ENCODE measurements at regions not wholly inside any gene's neighbourhood (a gene's known extent, or its start where the extent isn't known, plus 50 kb on each side); places are given as distances from the start of the nearest gene placed in this dataset.
A peak's percentile ranks its signal among the peaks of the same experiment; 100 is the strongest.

- peaks cover 26 to 45% of the 10 kb centered on the region in 2 donors for H3K27me3 Mint-ChIP-seq
- no peak overlapping the region for H3K27ac Mint-ChIP-seq
- H3K4me1 Mint-ChIP-seq (ENCODE audit: low read depth in 2 of 2), result peaks cover 3 to 7% of the 10 kb centered on the region in 2 donors
- ATAC-seq (no peak), DNase-seq (ENCODE audit: low spot score) (no peak)
- no peaks in the 10 kb centered on the region for H3K36me3 Mint-ChIP-seq
- H3K4me3 Mint-ChIP-seq, result no peak overlapping the region
- H3K9me3 Mint-ChIP-seq, result no peaks in the 10 kb centered on the region
These were observed 99.9 kb upstream of the NABP1 start for GRCh38 chr2:191578031-191578430.

- no peak for DNase-seq (ENCODE audit: low spot score)
- H3K4me1 Mint-ChIP-seq (ENCODE audit: low read depth in 2 of 2), result no peaks in the 10 kb centered on the region
- H3K36me3 Mint-ChIP-seq, result no peaks in the 10 kb centered on the region
- no peak for ATAC-seq
- no peaks in the 10 kb centered on the region for H3K9me3 Mint-ChIP-seq
- no peak overlapping the region for H3K27ac Mint-ChIP-seq
- H3K4me3 Mint-ChIP-seq, result no peak overlapping the region
- H3K27me3 Mint-ChIP-seq, result peaks cover 20 to 32% of the 10 kb centered on the region in 2 donors
These were observed 97.4 kb upstream of the NABP1 start for GRCh38 chr2:191580581-191580980.

- Mint-ChIP-seq H3K4me1 (ENCODE audit: low read depth in 2 of 2) (no peaks in the 10 kb centered on the region), H3K4me3 (no peak overlapping the region), H3K9me3 (no peaks in the 10 kb centered on the region), H3K27ac (no peak overlapping the region), H3K36me3 (no peaks in the 10 kb centered on the region), H3K27me3 (peaks cover 20 to 32% of the 10 kb centered on the region in 2 donors)
- no peak for ATAC-seq
- DNase-seq (ENCODE audit: low spot score), result no peak
These were observed 96.9 kb upstream of the NABP1 start for GRCh38 chr2:191581003-191581402.

GRCh38 chr2:191582355-191582754 lies 95.6 kb upstream of the NABP1 start:
- H3K27ac Mint-ChIP-seq, result peak overlapping the region in 1 of 2 donors; percentile 24
- H3K4me1 Mint-ChIP-seq (ENCODE audit: low read depth in 2 of 2), result no peaks in the 10 kb centered on the region
- DNase-seq (ENCODE audit: low spot score) (no peak), ATAC-seq (no peak)
- H3K4me3 Mint-ChIP-seq, result no peak overlapping the region
- no peaks in the 10 kb centered on the region for H3K36me3 Mint-ChIP-seq
- peaks cover 16 to 20% of the 10 kb centered on the region in 2 donors for H3K27me3 Mint-ChIP-seq
- H3K9me3 Mint-ChIP-seq, result no peaks in the 10 kb centered on the region

- H3K27ac Mint-ChIP-seq, result no peak overlapping the region
- no peak for ATAC-seq
- H3K36me3 Mint-ChIP-seq, result no peaks in the 10 kb centered on the region
- no peak overlapping the region for H3K4me3 Mint-ChIP-seq
- no peaks in the 10 kb centered on the region for H3K4me1 Mint-ChIP-seq (ENCODE audit: low read depth in 2 of 2)
- DNase-seq (ENCODE audit: low spot score), result no peak
- peaks cover 4% of the 10 kb centered on the region in 2 donors for H3K27me3 Mint-ChIP-seq
- no peaks in the 10 kb centered on the region for H3K9me3 Mint-ChIP-seq
These were observed 86.9 kb upstream of the NABP1 start for GRCh38 chr2:191591025-191591424.

GRCh38 chr2:191593622-191594385 lies 84.1 kb upstream of the NABP1 start:
- peaks cover 6 to 10% of the 10 kb centered on the region in 2 donors for H3K27me3 Mint-ChIP-seq
- H3K27ac Mint-ChIP-seq, result no peak overlapping the region
- DNase-seq (ENCODE audit: low spot score) (no peak), ATAC-seq (no peak)
- H3K9me3 Mint-ChIP-seq, result no peaks in the 10 kb centered on the region
- no peaks in the 10 kb centered on the region for H3K4me1 Mint-ChIP-seq (ENCODE audit: low read depth in 2 of 2)
- H3K36me3 Mint-ChIP-seq, result no peaks in the 10 kb centered on the region
- no peak overlapping the region for H3K4me3 Mint-ChIP-seq

- Mint-ChIP-seq H3K4me1 (ENCODE audit: low read depth in 2 of 2) (peaks cover 13 to 17% of the 10 kb centered on the region in 2 donors), H3K27ac (no peak overlapping the region), H3K4me3 (no peak overlapping the region), H3K9me3 (no peaks in the 10 kb centered on the region), H3K36me3 (no peaks in the 10 kb centered on the region), H3K27me3 (peaks cover 4 to 19% of the 10 kb centered on the region in 2 donors)
- DNase-seq (ENCODE audit: low spot score), result no peak
- ATAC-seq, result no peak
These were observed 80.7 kb upstream of the NABP1 start for GRCh38 chr2:191597186-191597751.

GRCh38 chr2:191598296-191598695 lies 79.6 kb upstream of the NABP1 start:
- H3K9me3 Mint-ChIP-seq, result no peaks in the 10 kb centered on the region

GRCh38 chr2:191601060-191601459 lies 76.9 kb upstream of the NABP1 start:
- Mint-ChIP-seq H3K36me3 (no peaks in the 10 kb centered on the region), H3K4me1 (ENCODE audit: low read depth in 2 of 2) (peaks cover 14 to 17% of the 10 kb centered on the region in 2 donors), H3K4me3 (no peak overlapping the region), H3K27ac (no peak overlapping the region), H3K27me3 (peaks cover 6 to 14% of the 10 kb centered on the region in 2 donors), H3K9me3 (no peaks in the 10 kb centered on the region)
- ATAC-seq (no peak), DNase-seq (ENCODE audit: low spot score) (no peak)

More at GRCh38 chr2:191598296-191598695, 79.6 kb upstream of the NABP1 start:
- Mint-ChIP-seq H3K4me3 (no peak overlapping the region), H3K4me1 (ENCODE audit: low read depth in 2 of 2) (peaks cover 13 to 17% of the 10 kb centered on the region in 2 donors), H3K27me3 (peaks cover 4 to 19% of the 10 kb centered on the region in 2 donors), H3K27ac (no peak overlapping the region), H3K36me3 (no peaks in the 10 kb centered on the region)
- ATAC-seq (no peak), DNase-seq (ENCODE audit: low spot score) (no peak)

- Mint-ChIP-seq H3K4me3 (no peak overlapping the region), H3K36me3 (no peaks in the 10 kb centered on the region), H3K4me1 (ENCODE audit: low read depth in 2 of 2) (peaks cover 17 to 24% of the 10 kb centered on the region in 2 donors), H3K9me3 (no peaks in the 10 kb centered on the region), H3K27ac (no peak overlapping the region), H3K27me3 (peaks cover 6 to 15% of the 10 kb centered on the region in 2 donors)
- no peak for ATAC-seq
- DNase-seq (ENCODE audit: low spot score), result no peak
These were observed 73.8 kb upstream of the NABP1 start for GRCh38 chr2:191604154-191604553.

GRCh38 chr2:191607096-191607495 lies 70.8 kb upstream of the NABP1 start:
- peaks cover 0 to 11% of the 10 kb centered on the region in 2 donors for H3K4me1 Mint-ChIP-seq (ENCODE audit: low read depth in 2 of 2)
- ATAC-seq (no peak), DNase-seq (ENCODE audit: low spot score) (no peak)
- peak overlapping the region in 1 of 2 donors; percentile 57 for H3K27ac Mint-ChIP-seq
- no peaks in the 10 kb centered on the region for H3K9me3 Mint-ChIP-seq
- H3K27me3 Mint-ChIP-seq, result peaks cover 6% of the 10 kb centered on the region in 2 donors
- no peak overlapping the region for H3K4me3 Mint-ChIP-seq
- H3K36me3 Mint-ChIP-seq, result no peaks in the 10 kb centered on the region

GRCh38 chr2:191610756-191611155 lies 67.2 kb upstream of the NABP1 start:
- Mint-ChIP-seq H3K27ac (no peak overlapping the region), H3K36me3 (no peaks in the 10 kb centered on the region), H3K4me3 (no peak overlapping the region), H3K4me1 (ENCODE audit: low read depth in 2 of 2) (peaks cover 5 to 19% of the 10 kb centered on the region in 2 donors), H3K9me3 (no peaks in the 10 kb centered on the region), H3K27me3 (peaks cover 5 to 6% of the 10 kb centered on the region in 2 donors)
- ATAC-seq (no peak), DNase-seq (ENCODE audit: low spot score) (no peak)

- peaks cover 9 to 17% of the 10 kb centered on the region in 2 donors for H3K4me1 Mint-ChIP-seq (ENCODE audit: low read depth in 2 of 2)
- peaks cover 0 to 3% of the 10 kb centered on the region in 2 donors for H3K27me3 Mint-ChIP-seq
These were observed 66.3 kb upstream of the NABP1 start for GRCh38 chr2:191611614-191612013.

GRCh38 chr2:191612496-191612895 lies 65.4 kb upstream of the NABP1 start:
- H3K4me1 Mint-ChIP-seq (ENCODE audit: low read depth in 2 of 2), result peaks cover 14 to 17% of the 10 kb centered on the region in 2 donors
- no peaks in the 10 kb centered on the region for H3K9me3 Mint-ChIP-seq
- no peaks in the 10 kb centered on the region for H3K36me3 Mint-ChIP-seq
- no peak for ATAC-seq
- no peak overlapping the region for H3K27ac Mint-ChIP-seq
- no peak for DNase-seq (ENCODE audit: low spot score)
- H3K4me3 Mint-ChIP-seq, result no peak overlapping the region
- no peaks in the 10 kb centered on the region for H3K27me3 Mint-ChIP-seq

More at GRCh38 chr2:191611614-191612013, 66.3 kb upstream of the NABP1 start:
- ATAC-seq, result no peak
- Mint-ChIP-seq H3K36me3 (no peaks in the 10 kb centered on the region), H3K4me3 (no peak overlapping the region), H3K9me3 (no peaks in the 10 kb centered on the region), H3K27ac (no peak overlapping the region)
- DNase-seq (ENCODE audit: low spot score), result no peak

Data from natural killer cell treated with Interleukin-12 subunit alpha and Interleukin-12 subunit beta and Interleukin-15 and Interleukin-18, amount 100 ng/mL, for 72 hours (primary cell).